ENCODE measurements at regions not wholly inside any gene's neighbourhood (a gene's known extent, or its start where the extent isn't known, plus 50 kb on each side); places are given as distances from the start of the nearest gene placed in this dataset.

- no peak for TF ChIP-seq CTCF (IDR thresholded peaks at IDR 0.05; ENCODE audit: insufficient read depth, low read length, poor library complexity, severe bottlenecking)
- Histone ChIP-seq H3K27me3 (ENCODE audit: control insufficient read depth, insufficient read depth, low read length) (no peaks in the 10 kb centered on the region), H3K4me3 (ENCODE audit: low read depth, low read length) (no peak overlapping the region), H3K36me3 (ENCODE audit: control insufficient read depth, insufficient read depth, low read length) (no peaks in the 10 kb centered on the region)
- no peak for DNase-seq (ENCODE audit: low read depth)
Observed at GRCh38 chr2:220512419-220512818, 885.0 kb downstream of the SLC4A3 start.

- TF ChIP-seq CTCF (IDR thresholded peaks at IDR 0.05; ENCODE audit: insufficient read depth, low read length, poor library complexity, severe bottlenecking): no peak
- no peaks in the 10 kb centered on the region for H3K27me3 ChIP-seq (ENCODE audit: control insufficient read depth, insufficient read depth, low read length)
- H3K4me3 ChIP-seq (ENCODE audit: low read depth, low read length): no peak overlapping the region
- H3K36me3 ChIP-seq (ENCODE audit: control insufficient read depth, insufficient read depth, low read length): no peaks in the 10 kb centered on the region
- no peak for DNase-seq (ENCODE audit: low read depth)
Observed at GRCh38 chr2:220513573-220514288, 886.3 kb downstream of the SLC4A3 start.

GRCh38 chr2:220521551-220521950 lies 894.1 kb downstream of the SLC4A3 start:
- no peak for DNase-seq (ENCODE audit: low read depth)
- Histone ChIP-seq H3K4me3 (ENCODE audit: low read depth, low read length) (no peak overlapping the region), H3K36me3 (ENCODE audit: control insufficient read depth, insufficient read depth, low read length) (no peaks in the 10 kb centered on the region), H3K27me3 (ENCODE audit: control insufficient read depth, insufficient read depth, low read length) (no peaks in the 10 kb centered on the region)
- no peak for TF ChIP-seq CTCF (IDR thresholded peaks at IDR 0.05; ENCODE audit: insufficient read depth, low read length, poor library complexity, severe bottlenecking)

- H3K27me3 ChIP-seq (ENCODE audit: control insufficient read depth, insufficient read depth, low read length): no peaks in the 10 kb centered on the region
- TF ChIP-seq CTCF (IDR thresholded peaks at IDR 0.05; ENCODE audit: insufficient read depth, low read length, poor library complexity, severe bottlenecking): no peak
- H3K36me3 ChIP-seq (ENCODE audit: control insufficient read depth, insufficient read depth, low read length): no peaks in the 10 kb centered on the region
- H3K4me3 ChIP-seq (ENCODE audit: low read depth, low read length): no peak overlapping the region
- no peak for DNase-seq (ENCODE audit: low read depth)
Observed at GRCh38 chr2:220528180-220528675, 900.8 kb downstream of the SLC4A3 start.

- Histone ChIP-seq H3K36me3 (ENCODE audit: control insufficient read depth, insufficient read depth, low read length) (no peaks in the 10 kb centered on the region), H3K4me3 (ENCODE audit: low read depth, low read length) (no peak overlapping the region), H3K27me3 (ENCODE audit: control insufficient read depth, insufficient read depth, low read length) (no peaks in the 10 kb centered on the region)
- DNase-seq (ENCODE audit: low read depth): no peak
- TF ChIP-seq CTCF (IDR thresholded peaks at IDR 0.05; ENCODE audit: insufficient read depth, low read length, poor library complexity, severe bottlenecking): no peak
Observed at GRCh38 chr2:220531216-220531615, 903.8 kb downstream of the SLC4A3 start.

GRCh38 chr2:220533485-220533884 lies 906.1 kb downstream of the SLC4A3 start:
- TF ChIP-seq CTCF (IDR thresholded peaks at IDR 0.05; ENCODE audit: insufficient read depth, low read length, poor library complexity, severe bottlenecking): peak; percentile 18
- Histone ChIP-seq H3K36me3 (ENCODE audit: control insufficient read depth, insufficient read depth, low read length) (no peaks in the 10 kb centered on the region), H3K27me3 (ENCODE audit: control insufficient read depth, insufficient read depth, low read length) (no peaks in the 10 kb centered on the region), H3K4me3 (ENCODE audit: low read depth, low read length) (no peak overlapping the region)
- DNase-seq (ENCODE audit: low read depth): no peak

All from kidney epithelial cell (primary cell).